ENCODE measurements at regions not wholly inside any gene's neighbourhood (a gene's known extent, or its start where the extent isn't known, plus 50 kb on each side); places are given as distances from the start of the nearest gene placed in this dataset.

- BruUV-seq (replicated peaks), result no TSS peak
- Histone ChIP-seq H3K36me3 (ENCODE audit: insufficient read depth, low read length, poor library complexity, severe bottlenecking) (no peaks in the 10 kb centered on the region), H3K27ac (ENCODE audit: low read depth, low read length, poor library complexity, severe bottlenecking) (no peak overlapping the region), H3K4me3 (ENCODE audit: low read depth, low read length, poor library complexity, severe bottlenecking) (no peak overlapping the region), H3K9me3 (ENCODE audit: low read depth, low read length, poor library complexity, severe bottlenecking) (no peaks in the 10 kb centered on the region), H3K4me1 (ENCODE audit: insufficient read depth, low read length, poor library complexity, severe bottlenecking) (no peaks in the 10 kb centered on the region), H3K27me3 (replicated peaks; ENCODE audit: insufficient read depth, low read depth, low read length, poor library complexity) (no peaks in the 10 kb centered on the region)
- no peak for TF ChIP-seq EZH2 (IDR thresholded peaks at IDR 0.05; ENCODE audit: borderline replicate concordance, low read depth, low read length, poor library complexity, severe bottlenecking)
- TF ChIP-seq CTCF (conservative IDR thresholded peaks at IDR 0.05; ENCODE audit: low read depth, low read length), result no peak
- ChIA-PET CTCF (no interaction called here), POLR2A (ENCODE audit: low non-redundant PET) (interaction anchor here (0.6 to 0.7 kb wide), 2 partner anchors 33 to 391 kb away, joined by 3 read pairs; no protein-coding TSS in a partner anchor)
- DNase-seq (ENCODE audit: low spot score), result no peak
- intact Hi-C loops (cut with micrococcal nuclease; ENCODE audit: unreplicated experiment), result no loop called here
Measured at GRCh38 chr13:30821421-30821820, 84.7 kb upstream of the MEDAG start.

GRCh38 chr13:30824651-30825050, 81.4 kb upstream of the MEDAG start:
- intact Hi-C loops (cut with micrococcal nuclease; ENCODE audit: unreplicated experiment), result no loop called here
- no peaks in the 10 kb centered on the region for H3K27me3 ChIP-seq (replicated peaks; ENCODE audit: insufficient read depth, low read depth, low read length, poor library complexity)
- CTCF ChIA-PET, result no interaction called here
- no peaks in the 10 kb centered on the region for H3K36me3 ChIP-seq (ENCODE audit: insufficient read depth, low read length, poor library complexity, severe bottlenecking)
- POLR2A ChIA-PET (ENCODE audit: low non-redundant PET), result no interaction called here
- no peaks in the 10 kb centered on the region for H3K4me1 ChIP-seq (ENCODE audit: insufficient read depth, low read length, poor library complexity, severe bottlenecking)
- BruUV-seq (replicated peaks), result no TSS peak
- no peak for DNase-seq (ENCODE audit: low spot score)
- TF ChIP-seq CTCF (conservative IDR thresholded peaks at IDR 0.05; ENCODE audit: low read depth, low read length) (no peak), EZH2 (IDR thresholded peaks at IDR 0.05; ENCODE audit: borderline replicate concordance, low read depth, low read length, poor library complexity, severe bottlenecking) (no peak)
- H3K4me3 ChIP-seq (ENCODE audit: low read depth, low read length, poor library complexity, severe bottlenecking), result no peak overlapping the region
- no peaks in the 10 kb centered on the region for H3K9me3 ChIP-seq (ENCODE audit: low read depth, low read length, poor library complexity, severe bottlenecking)
- H3K27ac ChIP-seq (ENCODE audit: low read depth, low read length, poor library complexity, severe bottlenecking), result no peak overlapping the region

- ChIA-PET POLR2A (ENCODE audit: low non-redundant PET) (no interaction called here), CTCF (no interaction called here)
- Histone ChIP-seq H3K4me3 (ENCODE audit: low read depth, low read length, poor library complexity, severe bottlenecking) (no peak overlapping the region), H3K36me3 (ENCODE audit: insufficient read depth, low read length, poor library complexity, severe bottlenecking) (no peaks in the 10 kb centered on the region), H3K4me1 (ENCODE audit: insufficient read depth, low read length, poor library complexity, severe bottlenecking) (no peaks in the 10 kb centered on the region), H3K9me3 (ENCODE audit: low read depth, low read length, poor library complexity, severe bottlenecking) (no peaks in the 10 kb centered on the region), H3K27me3 (replicated peaks; ENCODE audit: insufficient read depth, low read depth, low read length, poor library complexity) (no peaks in the 10 kb centered on the region), H3K27ac (ENCODE audit: low read depth, low read length, poor library complexity, severe bottlenecking) (no peak overlapping the region)
- no peak for DNase-seq (ENCODE audit: low spot score)
- TF ChIP-seq CTCF (conservative IDR thresholded peaks at IDR 0.05; ENCODE audit: low read depth, low read length) (no peak), EZH2 (IDR thresholded peaks at IDR 0.05; ENCODE audit: borderline replicate concordance, low read depth, low read length, poor library complexity, severe bottlenecking) (no peak)
- BruUV-seq (replicated peaks), result no TSS peak
- intact Hi-C loops (cut with micrococcal nuclease; ENCODE audit: unreplicated experiment), result no loop called here
Measured at GRCh38 chr13:30826911-30827577, 79.0 kb upstream of the MEDAG start.

Measured in A673 (cell line).